Adrenal gland (tissue), 9 donors: ENCODE measurements at regions not wholly inside any gene's neighbourhood (a gene's known extent, or its start where the extent isn't known, plus 50 kb on each side); places are given as distances from the start of the nearest gene placed in this dataset.

Source experiments
- DNase-seq, 7 donors: peaks; one replicate each; pipeline ENCODE4 v3.0.0-alpha.2; 2019 to 2020
- H3K27ac ChIP-seq, 5 donors: fragments of 200-600 bp; sonication (generic) in 4 of 5; 1 replicate in 3 of 5; 2 replicates in 2 of 5; pipeline versions ENCODE4 v1.5.1 to v1.8.0; 2016 to 2020; ENCODE audit warnings: mild to moderate bottlenecking in 1 of 5
- H3K27me3 ChIP-seq: fragments of 200-600 bp; 2 replicates; pipeline ENCODE4 v1.8.0; 2021
- H3K36me3 ChIP-seq, 2 donors: fragments of 200-600 bp; replicated peaks in 1 of 2; 1 replicate in 1 of 2; 2 replicates in 1 of 2; pipeline versions ENCODE4 v1.5.1 to v1.8.0; 2018 to 2022
- H3K4me1 ChIP-seq, 2 donors: fragments of 200-600 bp; replicated peaks in 1 of 2; 1 replicate in 1 of 2; 2 replicates in 1 of 2; pipeline versions ENCODE4 v1.5.1 to v1.8.0; 2018 to 2021
- H3K4me3 ChIP-seq, 4 donors: fragments of 200-600 bp; sonication (generic) in 3 of 4; one replicate each; pipeline ENCODE4 v1.5.1; 2016 to 2018
- H3K9me3 ChIP-seq, 3 donors: fragments of 200-600 bp; sonication (generic) in 1 of 3; replicated peaks in 1 of 3; 1 replicate in 2 of 3; 2 replicates in 1 of 3; pipeline versions ENCODE4 v1.5.1 to v1.8.0; 2016 to 2021
- CTCF ChIP-seq, 6 experiments: fragments of 450-650 bp in 4 of 6; fragments of 200-600 bp in 2 of 6; sonication (generic) in 1 of 6; IDR thresholded peaks; 1 replicate in 5 of 6; 2 replicates in 1 of 6; pipeline versions ENCODE4 v1.5.1 to v1.8.0; 2016 to 2021; ENCODE audit warnings: antibody characterized with exemption in 6 of 6, mild to moderate bottlenecking in 2 of 6, moderate library complexity in 1 of 6
- POLR2A ChIP-seq, 2 donors: fragments of 450-650 bp; IDR thresholded peaks; one replicate each; pipeline ENCODE4 v1.6.1; 2017; ENCODE audit warnings: antibody characterized with exemption in 2 of 2, mild to moderate bottlenecking in 2 of 2, moderate library complexity in 1 of 2
- WGBS, 4 donors: extraction: QIAGEN DNeasy Blood & Tissue Kit in 2 of 4; methylation state at CpG; one replicate each; pipeline versions ENCODE4 v1.1.5 to v1.1.7; 2013 to 2017; 5-methylcytosine and 5-hydroxymethylcytosine counted together
- intact Hi-C, 2 donors: fragments of 100-400 bp; cut with DNase I; formaldehyde crosslinking; loops; one replicate each; pipeline versions ENCODE4 v1.14.1 to v1.15.0; 2022 to 2023
- donor health status: healthy with polysubstance abuse.
- donor health status: Bipolar disorder and iron deficiency.
- donor health status: DM: yes; HTN: yes; CAD: no.
- donor health status: DM: no; HTN: no; CAD: no.
- donor health status: DM: no; HTN: no; CAD: no.

- Histone ChIP-seq H3K4me1 (no peaks in the 10 kb centered on the region), H3K9me3 (no peaks in the 10 kb centered on the region), H3K27ac (no peak overlapping the region), H3K4me3 (no peak overlapping the region), H3K27me3 (no peaks in the 10 kb centered on the region), H3K36me3 (no peaks in the 10 kb centered on the region)
- intact Hi-C loops = no loop called here
- 86 to 94% (median 91%) methylated on average over 1 of the region's 1 CpG for WGBS, 4 donors
- DNase-seq = no peak
- TF ChIP-seq CTCF (IDR thresholded peaks at IDR 0.05) = no peak
- TF ChIP-seq POLR2A (IDR thresholded peaks at IDR 0.05) = no peak
Observed at GRCh38 chr4:95627024-95627605, 78.3 kb upstream of the UNC5C start.

- no peaks in the 10 kb centered on the region for H3K36me3 ChIP-seq
- DNase-seq = no peak
- H3K27me3 ChIP-seq = no peaks in the 10 kb centered on the region
- H3K27ac ChIP-seq = no peak overlapping the region
- intact Hi-C loops = no loop called here
- H3K4me1 ChIP-seq = no peaks in the 10 kb centered on the region
- no peak overlapping the region for H3K4me3 ChIP-seq
- no peak for TF ChIP-seq POLR2A (IDR thresholded peaks at IDR 0.05)
- no peak for TF ChIP-seq CTCF (IDR thresholded peaks at IDR 0.05)
- no peaks in the 10 kb centered on the region for H3K9me3 ChIP-seq
Observed at GRCh38 chr4:95625020-95625419, 76.2 kb upstream of the UNC5C start.

- Histone ChIP-seq H3K4me3 (no peak overlapping the region), H3K27ac (no peak overlapping the region), H3K27me3 (no peaks in the 10 kb centered on the region), H3K36me3 (no peaks in the 10 kb centered on the region), H3K9me3 (no peaks in the 10 kb centered on the region), H3K4me1 (no peaks in the 10 kb centered on the region)
- intact Hi-C loops = no loop called here
- WGBS, 4 donors = 77 to 80% (median 78%) methylated on average over 9 of the region's 9 CpGs
- no peak for DNase-seq
- TF ChIP-seq CTCF (IDR thresholded peaks at IDR 0.05) (no peak), POLR2A (IDR thresholded peaks at IDR 0.05) (no peak)
Observed at GRCh38 chr4:95619525-95620443, 71.0 kb upstream of the UNC5C start.

- Histone ChIP-seq H3K4me3 (no peak overlapping the region), H3K9me3 (no peaks in the 10 kb centered on the region), H3K27me3 (no peaks in the 10 kb centered on the region), H3K4me1 (no peaks in the 10 kb centered on the region), H3K27ac (no peak overlapping the region), H3K36me3 (no peaks in the 10 kb centered on the region)
- 84 to 90% (median 86%) methylated on average over 8 of the region's 8 CpGs for WGBS, 4 donors
- TF ChIP-seq CTCF (IDR thresholded peaks at IDR 0.05) (no peak), POLR2A (IDR thresholded peaks at IDR 0.05) (no peak)
- no peak for DNase-seq
- intact Hi-C loops = no loop called here
Observed at GRCh38 chr4:95614684-95615205, 66.0 kb upstream of the UNC5C start.
